PC-3 (cell line): ENCODE measurements at regions not wholly inside any gene's neighbourhood (a gene's known extent, or its start where the extent isn't known, plus 50 kb on each side); places are given as distances from the start of the nearest gene placed in this dataset.

ENCODE experiments used
- EZH2 ChIP-seq: fragments of 300-600 bp; sonication (generic); IDR thresholded peaks from one replicate; pipeline ENCODE4 v1.6.1; 2017; ENCODE audit warnings: antibody characterized with exemption, mild to moderate bottlenecking, low read length; ENCODE audit not compliant: unreplicated experiment
- EZH2phosphoT487 ChIP-seq: fragments of 300-600 bp; sonication (generic); IDR thresholded peaks from 2 replicates; pipeline ENCODE4 v1.6.1; 2018; ENCODE audit warnings: mild to moderate bottlenecking, antibody characterized with exemption, low read length, borderline replicate concordance
- TF ChIP-seq, protein P1 (sequence below): fragments of 300-600 bp; sonication (generic); conservative IDR thresholded peaks from 2 replicates; pipeline ENCODE4 v1.5.1; 2017; ENCODE audit warnings: antibody characterized with exemption, low read depth, mild to moderate bottlenecking, low read length

DNA sequence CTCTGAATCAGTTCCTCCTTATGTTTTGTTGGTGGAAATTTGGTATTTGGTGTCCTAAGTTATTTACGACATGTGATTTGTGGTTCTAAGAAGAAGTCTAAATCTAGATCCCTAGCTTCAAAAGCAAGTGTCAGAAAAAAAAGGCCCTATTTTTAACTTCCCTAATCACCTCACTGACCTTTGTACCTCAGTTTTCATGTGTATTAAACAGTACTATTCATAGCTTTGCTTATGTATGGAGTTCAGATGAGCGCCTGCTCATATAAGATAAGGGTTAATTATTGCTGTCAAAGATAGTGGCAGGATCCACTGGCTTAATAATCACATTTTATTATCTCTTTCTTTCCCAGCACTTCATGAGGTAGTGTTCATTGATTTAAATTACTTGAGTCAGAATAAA, 318.2 kb downstream of the PARP8 start:
- TF ChIP-seq, protein P1, sequence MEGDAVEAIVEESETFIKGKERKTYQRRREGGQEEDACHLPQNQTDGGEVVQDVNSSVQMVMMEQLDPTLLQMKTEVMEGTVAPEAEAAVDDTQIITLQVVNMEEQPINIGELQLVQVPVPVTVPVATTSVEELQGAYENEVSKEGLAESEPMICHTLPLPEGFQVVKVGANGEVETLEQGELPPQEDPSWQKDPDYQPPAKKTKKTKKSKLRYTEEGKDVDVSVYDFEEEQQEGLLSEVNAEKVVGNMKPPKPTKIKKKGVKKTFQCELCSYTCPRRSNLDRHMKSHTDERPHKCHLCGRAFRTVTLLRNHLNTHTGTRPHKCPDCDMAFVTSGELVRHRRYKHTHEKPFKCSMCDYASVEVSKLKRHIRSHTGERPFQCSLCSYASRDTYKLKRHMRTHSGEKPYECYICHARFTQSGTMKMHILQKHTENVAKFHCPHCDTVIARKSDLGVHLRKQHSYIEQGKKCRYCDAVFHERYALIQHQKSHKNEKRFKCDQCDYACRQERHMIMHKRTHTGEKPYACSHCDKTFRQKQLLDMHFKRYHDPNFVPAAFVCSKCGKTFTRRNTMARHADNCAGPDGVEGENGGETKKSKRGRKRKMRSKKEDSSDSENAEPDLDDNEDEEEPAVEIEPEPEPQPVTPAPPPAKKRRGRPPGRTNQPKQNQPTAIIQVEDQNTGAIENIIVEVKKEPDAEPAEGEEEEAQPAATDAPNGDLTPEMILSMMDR, result no peak
- no peak for TF ChIP-seq EZH2
- no peak for TF ChIP-seq EZH2phosphoT487
